ENCODE measurements at regions not wholly inside any gene's neighbourhood (a gene's known extent, or its start where the extent isn't known, plus 50 kb on each side); places are given as distances from the start of the nearest gene placed in this dataset.

- H3K9me3 ChIP-seq (ENCODE audit: control insufficient read depth, insufficient read depth, low read length) = peaks cover 8% of the 10 kb centered on the region; the same call in 1 of the 2 replicates
- H3K4me3 ChIP-seq (ENCODE audit: low read depth, low read length) = no peak overlapping the region
- H3K27me3 ChIP-seq (ENCODE audit: control insufficient read depth, insufficient read depth, low read length) = no peaks in the 10 kb centered on the region
- H3K27ac ChIP-seq (ENCODE audit: low read depth, low read length) = no peak overlapping the region
- DNase-seq (ENCODE audit: low read depth, low spot score) = no peak
- CTCF ChIA-PET = interaction anchor here (1.0 kb wide), 1 partner anchor 482 kb away, joined by 5 read pairs; no protein-coding TSS in a partner anchor
- POLR2A ChIA-PET = no interaction called here
- no peak for TF ChIP-seq CTCF (IDR thresholded peaks at IDR 0.05; ENCODE audit: low read depth, low read length)
These were observed 608.7 kb downstream of the SH2D4B start for GRCh38 chr10:81146436-81146835.

GRCh38 chr10:81152656-81153055, 615.0 kb downstream of the SH2D4B start:
- ChIA-PET POLR2A (no interaction called here), CTCF (no interaction called here)
- Histone ChIP-seq H3K27me3 (ENCODE audit: control insufficient read depth, insufficient read depth, low read length) (no peaks in the 10 kb centered on the region), H3K9me3 (ENCODE audit: control insufficient read depth, insufficient read depth, low read length) (no peaks in the 10 kb centered on the region), H3K27ac (ENCODE audit: low read depth, low read length) (no peak overlapping the region), H3K4me3 (ENCODE audit: low read depth, low read length) (no peak overlapping the region)
- no peak for TF ChIP-seq CTCF (IDR thresholded peaks at IDR 0.05; ENCODE audit: low read depth, low read length)
- no peak for DNase-seq (ENCODE audit: low read depth, low spot score)

DNA sequence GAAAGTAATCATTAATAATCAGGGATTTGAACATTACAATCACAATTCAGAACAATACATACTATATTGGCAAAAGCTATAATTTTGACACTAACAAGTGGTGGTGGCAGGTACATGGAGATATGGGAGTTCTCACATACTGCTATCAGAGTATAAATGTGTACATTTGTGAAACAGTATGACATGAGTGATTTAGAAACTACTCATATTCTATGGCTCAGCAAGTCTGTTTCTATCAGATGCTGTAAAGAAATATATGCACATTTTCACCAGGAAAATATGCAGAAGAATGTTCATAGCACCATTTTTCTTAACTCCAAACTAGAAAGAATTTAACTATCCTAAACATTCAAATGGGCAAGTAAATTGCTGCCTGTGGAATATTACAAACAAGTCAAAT, 620.0 kb downstream of the SH2D4B start:
- no peak for DNase-seq (ENCODE audit: low read depth, low spot score)
- no peak overlapping the region for H3K4me3 ChIP-seq (ENCODE audit: low read depth, low read length)
- CTCF ChIA-PET = no interaction called here
- H3K27ac ChIP-seq (ENCODE audit: low read depth, low read length) = no peak overlapping the region
- POLR2A ChIA-PET = no interaction called here
- no peaks in the 10 kb centered on the region for H3K9me3 ChIP-seq (ENCODE audit: control insufficient read depth, insufficient read depth, low read length)
- H3K27me3 ChIP-seq (ENCODE audit: control insufficient read depth, insufficient read depth, low read length) = no peaks in the 10 kb centered on the region
- no peak for TF ChIP-seq CTCF (IDR thresholded peaks at IDR 0.05; ENCODE audit: low read depth, low read length)

DNA sequence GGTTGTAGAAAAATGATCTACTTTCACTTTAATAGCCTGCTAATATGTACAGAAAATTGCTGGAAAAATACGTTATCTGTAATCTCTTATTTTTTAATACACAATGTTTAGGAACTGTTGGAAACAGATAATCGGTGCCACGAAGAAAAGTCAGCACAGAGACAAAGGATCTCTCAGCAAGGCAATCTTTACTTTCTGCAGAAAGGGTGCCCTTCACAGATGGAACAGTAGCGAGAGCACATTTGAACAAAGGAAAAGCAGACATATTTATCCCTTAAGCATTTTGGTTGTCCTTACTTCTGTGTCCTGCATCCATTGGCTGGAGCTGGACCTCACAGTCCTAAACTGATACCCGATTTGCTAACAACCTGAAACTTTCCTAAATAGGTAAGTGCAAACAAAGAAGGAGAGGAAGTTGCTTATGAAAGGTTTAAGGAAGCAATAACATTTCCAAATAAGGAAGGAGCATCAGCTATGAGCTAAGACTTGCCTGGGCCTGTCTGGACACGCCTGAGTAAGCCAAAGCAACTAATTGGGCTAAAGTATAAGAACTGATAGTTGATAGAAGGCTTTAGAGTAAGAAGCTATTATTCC, 640.0 kb downstream of the SH2D4B start:
- no peak for TF ChIP-seq CTCF (IDR thresholded peaks at IDR 0.05; ENCODE audit: low read depth, low read length)
- no peak for DNase-seq (ENCODE audit: low read depth, low spot score)
- ChIA-PET POLR2A (no interaction called here), CTCF (no interaction called here)
- peaks cover 16% of the 10 kb centered on the region for H3K9me3 ChIP-seq (ENCODE audit: control insufficient read depth, insufficient read depth, low read length)
- no peaks in the 10 kb centered on the region for H3K27me3 ChIP-seq (ENCODE audit: control insufficient read depth, insufficient read depth, low read length)
- no peak overlapping the region for H3K27ac ChIP-seq (ENCODE audit: low read depth, low read length)
- H3K4me3 ChIP-seq (ENCODE audit: low read depth, low read length) = no peak overlapping the region

- POLR2A ChIA-PET = no interaction called here
These were observed 641.6 kb downstream of the SH2D4B start for GRCh38 chr10:81179324-81179723.

More at GRCh38 chr10:81179324-81179723, 641.6 kb downstream of the SH2D4B start:
- Histone ChIP-seq H3K27me3 (ENCODE audit: control insufficient read depth, insufficient read depth, low read length) (no peaks in the 10 kb centered on the region), H3K4me3 (ENCODE audit: low read depth, low read length) (no peak overlapping the region), H3K9me3 (ENCODE audit: control insufficient read depth, insufficient read depth, low read length) (peaks cover 18% of the 10 kb centered on the region), H3K27ac (ENCODE audit: low read depth, low read length) (no peak overlapping the region)
- no peak for TF ChIP-seq CTCF (IDR thresholded peaks at IDR 0.05; ENCODE audit: low read depth, low read length)
- CTCF ChIA-PET = interaction anchor here (0.8 to 1.7 kb wide), 3 partner anchors 20 to 479 kb away, joined by 3 to 5 read pairs (median 3); no protein-coding TSS in a partner anchor
- no peak for DNase-seq (ENCODE audit: low read depth, low spot score)
